GM18868 (cell line): ENCODE measurements at regions not wholly inside any gene's neighbourhood (a gene's known extent, or its start where the extent isn't known, plus 50 kb on each side); places are given as distances from the start of the nearest gene placed in this dataset.

Experiments used
- ATAC-seq: cut with Tn5 transposase; IDR thresholded peaks from one replicate; pipeline ENCODE4 v1.9.1; 2021; ENCODE audit warnings: mild to moderate bottlenecking, moderate library complexity; ENCODE audit not compliant: unreplicated experiment

DNA sequence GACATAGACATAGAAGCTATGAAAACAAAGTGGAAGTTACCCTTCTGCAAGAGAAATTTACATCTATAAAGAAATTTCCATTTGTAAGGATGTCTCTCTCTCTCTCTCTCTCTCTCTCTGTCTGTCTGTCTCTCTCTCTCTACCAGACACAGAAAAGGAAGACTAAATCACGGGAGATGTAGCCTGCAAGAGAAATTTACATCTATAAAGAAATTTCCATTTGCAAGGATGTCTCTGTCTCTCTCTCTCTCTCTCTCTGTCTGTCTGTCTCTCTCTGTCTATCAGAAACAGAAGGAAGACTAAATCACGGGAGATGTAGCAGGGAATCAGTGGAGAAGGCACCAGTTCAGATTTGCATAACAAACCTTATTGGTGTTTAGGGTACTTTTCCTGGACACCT, 65.6 kb upstream of the CTSO start:
- ATAC-seq = no peak

DNA sequence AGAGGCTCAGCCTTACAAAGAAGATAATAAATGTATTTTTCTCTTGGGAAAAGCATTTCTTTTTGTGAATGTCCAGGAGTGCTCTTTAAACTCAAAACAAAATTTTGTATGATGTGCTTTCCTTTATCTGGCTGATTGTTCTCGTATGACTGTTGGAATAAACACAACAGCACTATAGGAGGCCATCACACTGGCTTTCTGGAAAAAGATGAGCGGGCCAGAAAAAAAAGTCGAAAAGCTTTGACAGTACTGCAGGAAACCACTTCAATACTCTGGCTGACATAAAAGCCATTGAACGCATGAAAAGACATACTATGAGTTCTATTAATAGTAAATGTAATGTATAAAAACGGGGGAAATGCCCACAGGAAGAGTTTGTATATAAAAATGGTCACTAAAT, 64.7 kb upstream of the CTSO start:
- ATAC-seq = no peak

DNA sequence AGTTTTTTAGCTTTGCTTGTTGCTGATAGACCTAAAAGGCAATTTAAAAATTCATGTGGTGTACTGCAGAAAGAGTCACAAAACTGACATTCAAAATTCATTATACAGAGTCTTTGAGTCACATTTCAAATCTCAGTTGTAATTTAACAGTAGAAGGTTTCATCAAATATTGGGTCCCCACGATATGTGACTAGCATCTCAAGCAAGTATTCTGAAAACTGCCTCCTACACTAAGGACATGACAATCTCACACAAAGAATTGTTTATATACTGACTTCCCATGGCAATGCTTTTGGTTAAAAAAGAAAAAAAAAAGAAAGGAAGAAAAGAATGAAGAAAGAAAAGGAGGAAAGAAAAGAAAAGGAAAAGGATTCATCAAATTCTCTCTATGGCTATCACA, 62.1 kb upstream of the CTSO start:
- no peak for ATAC-seq

DNA sequence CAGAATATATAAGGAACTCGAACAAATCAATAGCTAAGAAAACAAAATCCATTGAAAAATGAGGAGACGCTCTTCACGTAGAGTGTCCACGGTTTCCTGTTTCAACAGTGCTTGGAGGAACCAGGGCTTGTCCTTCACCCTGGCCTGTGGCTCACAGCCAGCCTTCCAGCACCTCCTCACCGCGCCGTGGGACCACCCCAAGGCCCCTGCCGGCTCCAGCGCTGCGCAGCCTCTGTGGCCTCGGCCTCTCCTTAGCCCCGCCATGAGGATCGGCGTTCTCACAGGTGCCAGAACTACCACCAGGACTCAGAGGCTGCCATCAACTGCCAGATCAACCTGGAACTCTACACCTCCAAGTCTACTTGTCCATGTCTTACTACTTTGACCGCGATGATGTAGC, 52.5 kb upstream of the CTSO start:
- ATAC-seq = no peak
